ENCODE measurements at regions not wholly inside any gene's neighbourhood (a gene's known extent, or its start where the extent isn't known, plus 50 kb on each side); places are given as distances from the start of the nearest gene placed in this dataset.

DNA sequence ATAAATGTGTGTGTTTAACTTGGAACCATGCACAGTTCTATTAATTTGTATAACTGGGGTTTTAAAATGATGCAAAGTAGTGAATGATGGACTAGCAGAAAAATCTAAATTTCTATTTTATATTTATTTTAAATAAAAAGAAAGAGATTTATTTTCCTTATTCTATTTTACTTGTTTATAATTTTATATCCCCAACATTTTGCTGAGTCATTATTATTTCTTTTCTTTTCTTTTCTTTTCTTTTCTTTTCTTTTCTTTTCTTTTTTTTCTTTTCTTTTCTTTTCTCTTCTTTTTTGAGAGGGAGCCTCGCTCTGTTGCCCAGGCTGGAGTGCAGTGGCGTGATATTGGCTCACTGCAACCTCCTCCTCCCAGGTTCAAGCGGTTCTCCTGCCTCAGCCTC, 395.0 kb upstream of the NCAM2 start:
- dilution Hi-C loops (cut with MboI; ENCODE audit: extremely low pct_ligation_motif_present, low sequenced_read_pairs), result no loop called here
- no peak for FAIRE-seq
- Histone ChIP-seq H2AFZ (ENCODE audit: low read depth, low read length) (no peak overlapping the region), H3K4me2 (ENCODE audit: insufficient read depth, low read length) (no peak overlapping the region), H3K4me1 (ENCODE audit: control insufficient read depth, extremely low read depth, insufficient read depth, low read length) (no peaks in the 10 kb centered on the region), H3K36me3 (ENCODE audit: control insufficient read depth in 2 of 2, extremely low read depth in 1 of 2, insufficient read depth in 2 of 2, low read length in 2 of 2) (no peaks in the 10 kb centered on the region), H4K20me1 (replicated peaks; ENCODE audit: control insufficient read depth, extremely low read depth, insufficient read depth, low read length) (no peaks in the 10 kb centered on the region), H3K27me3 (ENCODE audit: control insufficient read depth in 2 of 2, insufficient read depth in 2 of 2, low read length in 2 of 2) (no peaks in the 10 kb centered on the region), H3K4me3 (replicated peaks in 1 of 3; ENCODE audit: insufficient read depth in 1 of 3, low read depth in 1 of 3, low read length in 3 of 3) (no peak overlapping the region), H3K27ac (ENCODE audit: insufficient read depth, low read depth, low read length) (no peak overlapping the region), H3K9me3 (replicated peaks; ENCODE audit: control insufficient read depth, insufficient read depth, low read length) (no peaks in the 10 kb centered on the region), H3K9ac (replicated peaks; ENCODE audit: extremely low read depth, insufficient read depth, low read length) (no peak overlapping the region), H3K9me1 (replicated peaks; ENCODE audit: control insufficient read depth, extremely low read depth, insufficient read depth, low read length) (no peaks in the 10 kb centered on the region), H3K79me2 (ENCODE audit: control insufficient read depth, insufficient read depth, low read length) (no peaks in the 10 kb centered on the region)
- DNase-seq (ENCODE audit: low read depth, low spot score), result no peak
- no peak for TF ChIP-seq POLR2AphosphoS5 (IDR thresholded peaks at IDR 0.05; ENCODE audit: insufficient read depth, low read depth, low read length)
- no peak for TF ChIP-seq JUN (IDR thresholded peaks at IDR 0.05; ENCODE audit: borderline replicate concordance, insufficient read depth, insufficient read length, low read depth)
- no peak for TF ChIP-seq FOS (IDR thresholded peaks at IDR 0.05; ENCODE audit: borderline replicate concordance, insufficient read depth, low read length)
- no peak for TF ChIP-seq POLR2A (IDR thresholded peaks at IDR 0.05; ENCODE audit: low read depth, low read length)
- no peak for TF ChIP-seq EZH2 (IDR thresholded peaks at IDR 0.05; ENCODE audit: borderline replicate concordance, low read depth, low read length, severe bottlenecking)
- no peak for TF ChIP-seq GATA2 (IDR thresholded peaks at IDR 0.05; ENCODE audit: insufficient read depth, insufficient read length, low read depth, low read length)
- TF ChIP-seq CTCF (IDR thresholded peaks at IDR 0.05; ENCODE audit: extremely low read depth in 1 of 2, insufficient read depth in 1 of 2, low read depth in 1 of 2, low read length in 2 of 2), result no peak
- no peak for TF ChIP-seq MAX (IDR thresholded peaks at IDR 0.05; ENCODE audit: insufficient read depth, insufficient read length)
- no peak for TF ChIP-seq MYC (IDR thresholded peaks at IDR 0.05; ENCODE audit: low read depth, low read length)
- BruUV-seq (replicated peaks), result no TSS peak
- intact Hi-C loops (cut with micrococcal nuclease), result no loop called here
- POLR2A ChIA-PET, result no interaction called here
- CTCF ChIA-PET, result no interaction called here

Measured in endothelial cell of umbilical vein (primary cell).